D721Med (cell line): ENCODE measurements at regions not wholly inside any gene's neighbourhood (a gene's known extent, or its start where the extent isn't known, plus 50 kb on each side); places are given as distances from the start of the nearest gene placed in this dataset.
"Not testable (repeated sequence)": the region's sequence is repeated elsewhere in the genome, so short reads cannot be mapped to it uniquely, and the experiment has no call there.

Experiments used
- DNase-seq: peaks from one replicate; pipeline ENCODE4 v3.0.0; 2011; ENCODE audit warnings: low spot score; ENCODE audit not compliant: insufficient read length
- FAIRE-seq: peaks from 2 replicates; lab custom pipeline; 2011; peaks lifted over from hg19 to GRCh38; lab: Jason Lieb, UNC
- CTCF ChIP-seq: IDR thresholded peaks from 2 replicates; pipeline ENCODE4 v1.5.1; 2012; ENCODE audit warnings: mild to moderate bottlenecking, control low read depth; ENCODE audit not compliant: insufficient read depth; ENCODE audit errors: missing control alignments

- FAIRE-seq: no peak
- no peak for TF ChIP-seq CTCF
- no peak for DNase-seq
Observed at GRCh38 chr2:144625626-144626025, 105.7 kb upstream of the ZEB2 start.

- FAIRE-seq (no peak), DNase-seq (no peak)
- TF ChIP-seq CTCF: no peak
Observed at GRCh38 chr2:144625226-144625625, 105.3 kb upstream of the ZEB2 start.

- no peak for DNase-seq
- no peak for FAIRE-seq
- no peak for TF ChIP-seq CTCF
Observed at GRCh38 chr2:144624451-144624850, 104.5 kb upstream of the ZEB2 start.

GRCh38 chr2:144622373-144622772, 102.5 kb upstream of the ZEB2 start:
- DNase-seq, FAIRE-seq: not testable (repeated sequence)

- FAIRE-seq: no peak
- no peak for TF ChIP-seq CTCF
Observed at GRCh38 chr2:144621266-144621665, 101.3 kb upstream of the ZEB2 start.

GRCh38 chr2:144619760-144620159, 99.8 kb upstream of the ZEB2 start:
- FAIRE-seq: no peak
- no peak for TF ChIP-seq CTCF

More at GRCh38 chr2:144621266-144621665, 101.3 kb upstream of the ZEB2 start:
- no peak for DNase-seq

GRCh38 chr2:144617171-144617570, 97.3 kb upstream of the ZEB2 start:
- DNase-seq, FAIRE-seq: not testable (repeated sequence)

More at GRCh38 chr2:144619760-144620159, 99.8 kb upstream of the ZEB2 start:
- no peak for DNase-seq

GRCh38 chr2:144615866-144616565, 96.1 kb upstream of the ZEB2 start:
- DNase-seq (no peak), FAIRE-seq (no peak)
- TF ChIP-seq CTCF: no peak
